Esophagus squamous epithelium (tissue), 4 donors: ENCODE measurements at regions not wholly inside any gene's neighbourhood (a gene's known extent, or its start where the extent isn't known, plus 50 kb on each side); places are given as distances from the start of the nearest gene placed in this dataset.

Experiments used
- POLR2A ChIP-seq, 4 donors: fragments of 450-650 bp; IDR thresholded peaks; one replicate each; pipeline ENCODE4 v1.6.1; 2017; ENCODE audit warnings: antibody characterized with exemption in 4 of 4, mild to moderate bottlenecking in 4 of 4, moderate library complexity in 3 of 4
- TF ChIP-seq, protein P1 (sequence below), 6 experiments: fragments of 450-650 bp in 4 of 6; fragments of 200-600 bp in 2 of 6; sonication (generic) in 2 of 6; IDR thresholded peaks; one replicate each; pipeline ENCODE4 v1.5.1; 2016 to 2019; ENCODE audit warnings: antibody characterized with exemption in 6 of 6, mild to moderate bottlenecking in 4 of 6, moderate library complexity in 4 of 6

- TF ChIP-seq, protein P1, sequence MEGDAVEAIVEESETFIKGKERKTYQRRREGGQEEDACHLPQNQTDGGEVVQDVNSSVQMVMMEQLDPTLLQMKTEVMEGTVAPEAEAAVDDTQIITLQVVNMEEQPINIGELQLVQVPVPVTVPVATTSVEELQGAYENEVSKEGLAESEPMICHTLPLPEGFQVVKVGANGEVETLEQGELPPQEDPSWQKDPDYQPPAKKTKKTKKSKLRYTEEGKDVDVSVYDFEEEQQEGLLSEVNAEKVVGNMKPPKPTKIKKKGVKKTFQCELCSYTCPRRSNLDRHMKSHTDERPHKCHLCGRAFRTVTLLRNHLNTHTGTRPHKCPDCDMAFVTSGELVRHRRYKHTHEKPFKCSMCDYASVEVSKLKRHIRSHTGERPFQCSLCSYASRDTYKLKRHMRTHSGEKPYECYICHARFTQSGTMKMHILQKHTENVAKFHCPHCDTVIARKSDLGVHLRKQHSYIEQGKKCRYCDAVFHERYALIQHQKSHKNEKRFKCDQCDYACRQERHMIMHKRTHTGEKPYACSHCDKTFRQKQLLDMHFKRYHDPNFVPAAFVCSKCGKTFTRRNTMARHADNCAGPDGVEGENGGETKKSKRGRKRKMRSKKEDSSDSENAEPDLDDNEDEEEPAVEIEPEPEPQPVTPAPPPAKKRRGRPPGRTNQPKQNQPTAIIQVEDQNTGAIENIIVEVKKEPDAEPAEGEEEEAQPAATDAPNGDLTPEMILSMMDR (IDR thresholded peaks at IDR 0.05): no peak
- no peak for TF ChIP-seq POLR2A (IDR thresholded peaks at IDR 0.05)
These were observed 509.2 kb upstream of the SOX11 start for GRCh38 chr2:5183031-5183430.
